Lung (tissue), 11 donors: ENCODE measurements at regions not wholly inside any gene's neighbourhood (a gene's known extent, or its start where the extent isn't known, plus 50 kb on each side); places are given as distances from the start of the nearest gene placed in this dataset.

Source experiments
- ATAC-seq: fragments of 200-7000 bp; cut with Tn5 transposase; one replicate; pipeline ENCODE4 v1.9.1; 2020; ENCODE audit warnings: moderate number of reproducible peaks; ENCODE audit not compliant: insufficient read depth, low FRiP score
- DNase-seq, 3 donors: peaks; one replicate each; pipeline ENCODE4 v3.0.0-alpha.2; 2013 to 2017
- H3K27ac ChIP-seq, 2 donors: one replicate each; pipeline ENCODE4 v1.5.1; 2013; ENCODE audit warnings: mild to moderate bottlenecking in 2 of 2, moderate library complexity in 2 of 2, control low read depth in 1 of 2, inconsistent platforms in 1 of 2, low read depth in 1 of 2, low read length in 1 of 2
- H3K27me3 ChIP-seq, 3 donors: one replicate each; pipeline ENCODE4 v1.5.1; 2013; ENCODE audit warnings: low read length in 2 of 3; ENCODE audit not compliant: control insufficient read depth in 3 of 3, insufficient read depth in 3 of 3
- H3K36me3 ChIP-seq, 4 donors: one replicate each; pipeline ENCODE4 v1.5.1; 2013; ENCODE audit warnings: low read length in 4 of 4, mild to moderate bottlenecking in 1 of 4, moderate library complexity in 1 of 4; ENCODE audit not compliant: control insufficient read depth in 4 of 4, insufficient read depth in 4 of 4
- H3K4me1 ChIP-seq, 5 donors: one replicate each; pipeline ENCODE4 v1.5.1; 2013; ENCODE audit warnings: low read length in 5 of 5, mild to moderate bottlenecking in 2 of 5, moderate library complexity in 1 of 5; ENCODE audit not compliant: control insufficient read depth in 5 of 5, insufficient read depth in 5 of 5
- H3K4me3 ChIP-seq: one replicate; pipeline ENCODE4 v1.5.1; 2013; ENCODE audit warnings: mild to moderate bottlenecking, control low read depth, moderate library complexity
- H3K9ac ChIP-seq, 2 donors: one replicate each; pipeline ENCODE4 v1.5.1; 2013; ENCODE audit warnings: low read length in 2 of 2, control low read depth in 1 of 2; ENCODE audit not compliant: insufficient read depth in 1 of 2
- H3K9me3 ChIP-seq, 4 donors: one replicate each; pipeline ENCODE4 v1.5.1; 2013; ENCODE audit warnings: low read length in 3 of 4, mild to moderate bottlenecking in 1 of 4, moderate library complexity in 1 of 4; ENCODE audit not compliant: control insufficient read depth in 4 of 4, insufficient read depth in 3 of 4
- WGBS, 2 donors: extraction: QIAGEN DNeasy Blood & Tissue Kit; methylation state at CpG; one replicate each; pipeline ENCODE4 v1.1.7; 2013; 5-methylcytosine and 5-hydroxymethylcytosine counted together
- TF ChIP-seq, protein P1 (sequence below): IDR thresholded peaks from 2 replicates; pipeline ENCODE4 v1.5.1; 2012; ENCODE audit warnings: mild to moderate bottlenecking; ENCODE audit errors: control extremely low read depth, extremely low read depth
- donor health status: control.
- donor health status: control.
- donor health status: Bipolar disorder and iron deficiency.
- donor health status: healthy.
- donor health status: DM: yes; HTN: yes; CAD: no.

DNA sequence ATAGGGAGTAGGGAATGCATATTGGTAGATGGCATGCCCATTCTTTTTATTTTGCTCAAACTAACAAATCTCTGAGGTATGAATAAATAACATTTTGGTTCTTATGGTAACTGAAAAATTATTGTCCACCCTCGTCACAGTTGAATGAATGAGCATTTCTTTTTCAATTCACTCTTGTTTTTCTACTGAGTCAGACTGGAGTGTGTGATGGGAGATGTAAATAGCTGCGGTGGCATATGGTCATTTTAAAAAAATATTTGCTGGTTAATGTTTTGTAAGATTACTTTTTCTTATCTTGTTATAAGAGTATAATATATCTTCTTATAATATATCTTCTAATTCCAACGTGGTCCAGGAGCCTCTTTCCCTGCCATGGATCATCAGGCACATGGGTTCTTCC, 586.5 kb downstream of the SLITRK5 start:
- Histone ChIP-seq H3K9ac (no peak overlapping the region), H3K27me3 (no peaks in the 10 kb centered on the region), H3K4me3 (no peak overlapping the region), H3K9me3 (no peaks in the 10 kb centered on the region), H3K36me3 (no peaks in the 10 kb centered on the region), H3K27ac (no peak overlapping the region), H3K4me1 (no peaks in the 10 kb centered on the region)
- WGBS, 2 donors: 68 to 81% methylated on average over 3 of the region's 3 CpGs
- TF ChIP-seq, protein P1, sequence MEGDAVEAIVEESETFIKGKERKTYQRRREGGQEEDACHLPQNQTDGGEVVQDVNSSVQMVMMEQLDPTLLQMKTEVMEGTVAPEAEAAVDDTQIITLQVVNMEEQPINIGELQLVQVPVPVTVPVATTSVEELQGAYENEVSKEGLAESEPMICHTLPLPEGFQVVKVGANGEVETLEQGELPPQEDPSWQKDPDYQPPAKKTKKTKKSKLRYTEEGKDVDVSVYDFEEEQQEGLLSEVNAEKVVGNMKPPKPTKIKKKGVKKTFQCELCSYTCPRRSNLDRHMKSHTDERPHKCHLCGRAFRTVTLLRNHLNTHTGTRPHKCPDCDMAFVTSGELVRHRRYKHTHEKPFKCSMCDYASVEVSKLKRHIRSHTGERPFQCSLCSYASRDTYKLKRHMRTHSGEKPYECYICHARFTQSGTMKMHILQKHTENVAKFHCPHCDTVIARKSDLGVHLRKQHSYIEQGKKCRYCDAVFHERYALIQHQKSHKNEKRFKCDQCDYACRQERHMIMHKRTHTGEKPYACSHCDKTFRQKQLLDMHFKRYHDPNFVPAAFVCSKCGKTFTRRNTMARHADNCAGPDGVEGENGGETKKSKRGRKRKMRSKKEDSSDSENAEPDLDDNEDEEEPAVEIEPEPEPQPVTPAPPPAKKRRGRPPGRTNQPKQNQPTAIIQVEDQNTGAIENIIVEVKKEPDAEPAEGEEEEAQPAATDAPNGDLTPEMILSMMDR: no peak
- DNase-seq (no peak), ATAC-seq (no peak)

DNA sequence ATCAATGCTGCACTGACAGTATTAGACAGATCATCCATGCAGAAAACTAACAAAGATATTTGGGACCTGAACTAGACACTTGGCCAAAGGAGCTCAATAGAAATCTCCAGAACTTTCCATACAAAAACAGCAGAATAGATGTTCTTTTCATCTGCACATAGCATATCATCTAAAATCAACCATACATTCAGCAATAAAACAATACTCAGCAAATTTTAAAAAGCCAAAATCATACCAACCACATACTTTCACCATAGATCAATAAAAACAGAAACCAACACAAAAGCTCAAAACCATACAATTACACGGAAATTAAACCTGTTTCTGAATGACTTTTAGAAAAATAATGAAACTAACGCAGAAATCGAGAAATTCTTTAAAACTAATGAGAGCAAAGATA, 592.6 kb downstream of the SLITRK5 start:
- Histone ChIP-seq H3K4me3 (no peak overlapping the region), H3K9ac (no peak overlapping the region), H3K27ac (no peak overlapping the region), H3K36me3 (no peaks in the 10 kb centered on the region), H3K9me3 (no peaks in the 10 kb centered on the region), H3K27me3 (no peaks in the 10 kb centered on the region), H3K4me1 (no peaks in the 10 kb centered on the region)
- DNase-seq: no peak
- TF ChIP-seq, protein P1: no peak
- 93 to 95% methylated on average over 3 of the region's 3 CpGs for WGBS, 2 donors
- ATAC-seq: no peak

DNA sequence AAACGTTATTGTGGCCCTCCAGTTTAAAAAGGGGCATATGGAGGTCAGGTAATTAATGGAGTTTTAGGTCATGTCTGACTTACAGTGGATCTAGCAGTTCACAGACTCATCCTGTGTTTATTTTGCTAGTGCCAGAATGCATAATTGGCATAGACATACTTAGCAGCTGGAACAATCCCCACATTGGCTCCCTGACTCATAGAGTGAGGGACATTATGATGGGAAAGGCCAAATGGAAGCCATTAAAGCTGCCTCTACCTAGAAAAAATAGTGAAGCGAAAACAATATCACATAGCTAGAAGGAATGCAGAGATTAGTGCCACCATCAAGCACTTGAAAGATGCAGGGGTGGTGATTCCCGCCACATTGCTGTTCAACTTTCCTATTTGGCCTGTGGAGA, 610.7 kb downstream of the SLITRK5 start:
- Histone ChIP-seq H3K4me1 (peaks cover 0 to 3% (median 0%) of the 10 kb centered on the region in 5 donors), H3K27ac (no peak overlapping the region), H3K36me3 (no peaks in the 10 kb centered on the region), H3K4me3 (no peak overlapping the region), H3K27me3 (no peaks in the 10 kb centered on the region), H3K9me3 (peaks cover 0 to 7% (median 0%) of the 10 kb centered on the region in 4 donors), H3K9ac (no peak overlapping the region)
- DNase-seq (peak in 1 of 3 donors; percentile 2), ATAC-seq (no peak)
- TF ChIP-seq, protein P1: no peak
- WGBS, 2 donors: 71 to 72% methylated on average over 3 of the region's 3 CpGs

DNA sequence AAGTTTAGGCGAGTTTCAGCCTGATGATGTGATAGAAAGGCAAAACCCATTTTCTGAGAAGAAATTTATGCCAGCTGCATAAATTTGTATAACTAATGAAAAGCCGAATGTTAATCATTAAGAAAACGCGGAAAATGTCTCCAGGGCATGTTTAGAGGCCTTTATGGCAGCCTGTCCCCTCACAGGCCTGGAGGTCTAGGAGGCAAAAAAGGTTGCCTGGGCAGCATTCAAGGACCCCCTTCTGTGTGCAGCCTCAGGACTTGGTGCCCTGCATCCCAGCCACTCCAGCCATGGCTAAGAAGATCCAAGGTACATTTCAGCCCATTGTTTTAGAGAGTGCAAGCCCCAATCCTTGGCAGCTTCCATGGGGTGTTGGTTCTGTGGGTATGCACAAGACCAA, 614.2 kb downstream of the SLITRK5 start:
- no peak overlapping the region for H3K4me3 ChIP-seq
- no peaks in the 10 kb centered on the region for H3K4me1 ChIP-seq
- WGBS, 2 donors: 95 to 96% methylated on average over 4 of the region's 4 CpGs
- ATAC-seq (no peak), DNase-seq (no peak)
- H3K27ac ChIP-seq: no peak overlapping the region
- H3K9ac ChIP-seq: no peak overlapping the region
- H3K36me3 ChIP-seq: no peaks in the 10 kb centered on the region
- H3K9me3 ChIP-seq: peaks cover 0 to 7% (median 0%) of the 10 kb centered on the region in 4 donors
- TF ChIP-seq, protein P1: no peak
- H3K27me3 ChIP-seq: no peaks in the 10 kb centered on the region
